Mesenchymal stem cell (in vitro differentiated cells and primary cell): ENCODE measurements at regions not wholly inside any gene's neighbourhood (a gene's known extent, or its start where the extent isn't known, plus 50 kb on each side); places are given as distances from the start of the nearest gene placed in this dataset.

ENCODE experiments used
- DNase-seq: peaks from one replicate; pipeline ENCODE4 v3.0.0-alpha.2; 2013
- H2AFZ ChIP-seq: one replicate; pipeline ENCODE4 v1.6.1; 2013; ENCODE audit warnings: low read depth, mild to moderate bottlenecking, control low read depth, inconsistent platforms, low read length, moderate library complexity
- H2AK5ac ChIP-seq: 2 replicates; pipeline ENCODE4 v1.6.1; 2013; ENCODE audit warnings: low read length, moderate library complexity, mild to moderate bottlenecking, inconsistent platforms; ENCODE audit not compliant: severe bottlenecking
- H2BK120ac ChIP-seq: one replicate; pipeline ENCODE4 v1.6.1; 2013; ENCODE audit warnings: low read depth, mild to moderate bottlenecking, inconsistent platforms, low read length, moderate library complexity
- H2BK12ac ChIP-seq, 2 experiments: one replicate each; pipeline ENCODE4 v1.6.1; 2013; ENCODE audit warnings: inconsistent platforms in 2 of 2, low read length in 2 of 2, mild to moderate bottlenecking in 2 of 2, moderate library complexity in 2 of 2, control low read depth in 1 of 2
- H2BK15ac ChIP-seq: one replicate; pipeline ENCODE4 v1.6.1; 2013; ENCODE audit warnings: mild to moderate bottlenecking, low read depth, inconsistent platforms; ENCODE audit not compliant: poor library complexity, severe bottlenecking
- H2BK5ac ChIP-seq: 2 replicates; pipeline ENCODE4 v1.6.1; 2013; ENCODE audit warnings: low read depth, mild to moderate bottlenecking, low read length, control low read depth, inconsistent platforms; ENCODE audit not compliant: poor library complexity, severe bottlenecking
- H3K14ac ChIP-seq, 2 experiments: one replicate each; pipeline ENCODE4 v1.6.1; 2013; ENCODE audit warnings: inconsistent platforms in 2 of 2, low read length in 2 of 2, control low read depth in 1 of 2, mild to moderate bottlenecking in 1 of 2, moderate library complexity in 1 of 2
- H3K18ac ChIP-seq, 2 experiments: one replicate each; pipeline ENCODE4 v1.6.1; 2013; ENCODE audit warnings: inconsistent platforms in 2 of 2, low read length in 2 of 2, control low read depth in 1 of 2, low read depth in 1 of 2, mild to moderate bottlenecking in 1 of 2
- H3K23ac ChIP-seq, 2 experiments: one replicate each; pipeline ENCODE4 v1.6.1; 2013; ENCODE audit warnings: inconsistent platforms in 2 of 2, low read length in 2 of 2, mild to moderate bottlenecking in 2 of 2, moderate library complexity in 2 of 2, control low read depth in 1 of 2
- H3K27ac ChIP-seq: 2 replicates; pipeline ENCODE4 v1.5.1; 2013; ENCODE audit warnings: mild to moderate bottlenecking, moderate library complexity, low read length, control low read depth, inconsistent platforms; ENCODE audit not compliant: poor library complexity, severe bottlenecking
- H3K27me3 ChIP-seq, 2 experiments: 2 replicates each; pipeline versions ENCODE4 v1.6.1 to v1.7.0; 2013; ENCODE audit warnings: low read length in 2 of 2, mild to moderate bottlenecking in 2 of 2, moderate library complexity in 2 of 2, control low read depth in 1 of 2, inconsistent platforms in 1 of 2; ENCODE audit not compliant: control insufficient read depth in 1 of 2, insufficient read depth in 1 of 2
- H3K36me3 ChIP-seq, 2 experiments: 2 replicates each; pipeline versions ENCODE4 v1.6.1 to v1.7.0; 2013; ENCODE audit warnings: low read length in 2 of 2, control low read depth in 1 of 2, inconsistent platforms in 1 of 2, low read depth in 1 of 2, mild to moderate bottlenecking in 1 of 2; ENCODE audit not compliant: insufficient read depth in 2 of 2, control insufficient read depth in 1 of 2
- H3K4ac ChIP-seq, 2 experiments: one replicate each; pipeline ENCODE4 v1.6.1; 2013; ENCODE audit warnings: inconsistent platforms in 2 of 2, low read length in 2 of 2, mild to moderate bottlenecking in 2 of 2, moderate library complexity in 2 of 2, control low read depth in 1 of 2, low read depth in 1 of 2
- H3K4me1 ChIP-seq: 2 replicates; pipeline ENCODE4 v1.6.1; 2013; ENCODE audit warnings: low read depth, low read length, control low read depth; ENCODE audit not compliant: control insufficient read depth, insufficient read depth
- H3K4me2 ChIP-seq: 2 replicates; pipeline ENCODE4 v1.6.1; 2013; ENCODE audit warnings: low read length, mild to moderate bottlenecking, inconsistent platforms; ENCODE audit not compliant: poor library complexity, severe bottlenecking
- H3K4me3 ChIP-seq, 2 experiments: 2 replicates each; pipeline versions ENCODE4 v1.5.1 to v1.7.0; 2013; ENCODE audit warnings: low read length in 2 of 2, mild to moderate bottlenecking in 2 of 2, control low read depth in 1 of 2, low read depth in 1 of 2; ENCODE audit not compliant: insufficient read depth in 1 of 2
- H3K79me1 ChIP-seq: replicated peaks from 2 replicates; pipeline ENCODE4 v1.6.1; 2013; ENCODE audit warnings: mild to moderate bottlenecking, control low read depth, low read length, inconsistent platforms; ENCODE audit not compliant: poor library complexity, severe bottlenecking
- H3K9ac ChIP-seq: 2 replicates; pipeline ENCODE4 v1.7.0; 2013; ENCODE audit warnings: mild to moderate bottlenecking, low read length, moderate library complexity
- H3K9me3 ChIP-seq: 2 replicates; pipeline ENCODE4 v1.7.0; 2013; ENCODE audit warnings: mild to moderate bottlenecking, low read length; ENCODE audit not compliant: control insufficient read depth
- H4K8ac ChIP-seq: one replicate; pipeline ENCODE4 v1.6.1; 2013; ENCODE audit warnings: inconsistent platforms, mild to moderate bottlenecking, low read length, moderate library complexity
- H4K91ac ChIP-seq: one replicate; pipeline ENCODE4 v1.6.1; 2013; ENCODE audit warnings: mild to moderate bottlenecking, low read length, inconsistent platforms
- WGBS: methylation state at CpG from one replicate; pipeline ENCODE4 v1.1.7; 2013; ENCODE audit warnings: mixed read lengths; 5-methylcytosine and 5-hydroxymethylcytosine counted together

GRCh38 chrX:92241249-92241648 lies 462.1 kb downstream of the PCDH11X start:
- Histone ChIP-seq H3K27ac (no peak overlapping the region), H2BK120ac (no peak overlapping the region), H2AK5ac (no peak overlapping the region), H3K79me1 (no peaks in the 10 kb centered on the region), H3K27me3 (no peaks in the 10 kb centered on the region), H3K9me3 (no peaks in the 10 kb centered on the region), H4K91ac (no peak overlapping the region), H3K9ac (no peak overlapping the region), H3K23ac (no peak overlapping the region), H3K4ac (no peak overlapping the region), H2BK15ac (no peak overlapping the region), H2BK5ac (no peak overlapping the region), H3K18ac (no peak overlapping the region), H3K4me2 (no peak overlapping the region), H2AFZ (no peak overlapping the region), H3K4me3 (no peak overlapping the region), H2BK12ac (no peak overlapping the region), H3K14ac (no peak overlapping the region), H4K8ac (no peak overlapping the region), H3K36me3 (no peaks in the 10 kb centered on the region), H3K4me1 (peaks cover under 1% of the 10 kb centered on the region)
- no peak for DNase-seq
- no CpG with 5 or more reads among the region's 2 CpGs for WGBS

GRCh38 chrX:92247076-92247475 lies 467.9 kb downstream of the PCDH11X start:
- DNase-seq: peak; percentile 6
- Histone ChIP-seq H4K8ac (no peak overlapping the region), H3K4me3 (no peak overlapping the region), H2AK5ac (no peak overlapping the region), H3K27me3 (no peaks in the 10 kb centered on the region), H2BK15ac (no peak overlapping the region), H3K27ac (peak overlapping the region; percentile 67), H3K18ac (no peak overlapping the region), H3K23ac (no peak overlapping the region), H3K14ac (no peak overlapping the region), H4K91ac (no peak overlapping the region), H3K9ac (no peak overlapping the region), H3K4me1 (peaks cover 3% of the 10 kb centered on the region), H3K9me3 (no peaks in the 10 kb centered on the region), H2BK120ac (no peak overlapping the region), H3K79me1 (no peaks in the 10 kb centered on the region), H3K4ac (no peak overlapping the region), H3K4me2 (no peak overlapping the region), H2BK5ac (no peak overlapping the region), H2BK12ac (no peak overlapping the region), H2AFZ (no peak overlapping the region), H3K36me3 (no peaks in the 10 kb centered on the region)
- WGBS: no CpG with 5 or more reads among the region's 2 CpGs

GRCh38 chrX:92249125-92249524 lies 469.9 kb downstream of the PCDH11X start:
- Histone ChIP-seq H3K4me3 (no peak overlapping the region), H3K79me1 (no peaks in the 10 kb centered on the region), H2BK120ac (no peak overlapping the region), H4K8ac (no peak overlapping the region), H2BK15ac (no peak overlapping the region), H2BK12ac (no peak overlapping the region), H3K27ac (no peak overlapping the region), H2BK5ac (no peak overlapping the region), H3K9ac (no peak overlapping the region), H3K4me1 (peaks cover 3% of the 10 kb centered on the region), H3K36me3 (no peaks in the 10 kb centered on the region), H3K14ac (no peak overlapping the region), H3K18ac (no peak overlapping the region), H3K4ac (no peak overlapping the region), H3K9me3 (no peaks in the 10 kb centered on the region), H3K23ac (no peak overlapping the region), H3K27me3 (no peaks in the 10 kb centered on the region), H2AK5ac (no peak overlapping the region), H4K91ac (no peak overlapping the region), H2AFZ (no peak overlapping the region), H3K4me2 (no peak overlapping the region)
- no peak for DNase-seq
- no CpG with 5 or more reads among the region's 2 CpGs for WGBS

GRCh38 chrX:92260102-92260501 lies 480.9 kb downstream of the PCDH11X start:
- Histone ChIP-seq H2BK5ac (no peak overlapping the region), H4K91ac (no peak overlapping the region), H3K4me3 (no peak overlapping the region), H2BK120ac (no peak overlapping the region), H2AFZ (no peak overlapping the region), H3K9ac (no peak overlapping the region), H3K14ac (no peak overlapping the region), H3K23ac (no peak overlapping the region), H3K27ac (no peak overlapping the region), H3K4me1 (no peaks in the 10 kb centered on the region), H2AK5ac (no peak overlapping the region), H2BK15ac (no peak overlapping the region), H3K27me3 (no peaks in the 10 kb centered on the region), H3K18ac (no peak overlapping the region), H4K8ac (no peak overlapping the region), H2BK12ac (no peak overlapping the region), H3K4me2 (no peak overlapping the region), H3K79me1 (no peaks in the 10 kb centered on the region), H3K36me3 (no peaks in the 10 kb centered on the region), H3K4ac (no peak overlapping the region), H3K9me3 (peaks cover 11% of the 10 kb centered on the region)
- DNase-seq: no peak
- WGBS: 84% methylated on average over 5 of the region's 7 CpGs
